IMR-90 (cell line): ENCODE measurements at regions not wholly inside any gene's neighbourhood (a gene's known extent, or its start where the extent isn't known, plus 50 kb on each side); places are given as distances from the start of the nearest gene placed in this dataset.

Experiments
- ATAC-seq: fragments of 200-7000 bp; cut with Tn5 transposase; 2 replicates; pipeline ENCODE4 v1.9.1; 2020; ENCODE audit warnings: low read depth, mild to moderate bottlenecking, moderate library complexity
- BruUV-seq: library from RNA; stranded (reverse); fragments of 400-500 nt; replicated peaks from 2 replicates; lab custom pipeline; 2021; lab: Mats Ljungman, UMichigan
- CTCF ChIA-PET: fragments of 300-600 bp; formaldehyde crosslinking; extraction: SDS; loops from one replicate; lab custom pipeline; 2021; ENCODE audit warnings: antibody characterized with exemption; lab: Yijun Ruan, JAX
- POLR2A ChIA-PET: fragments of 300-600 bp; sonication (Branson Sonifier 250); formaldehyde crosslinking; loops from one replicate; lab custom pipeline; 2022; ENCODE audit warnings: antibody characterized with exemption; ENCODE audit not compliant: unreplicated experiment; lab: Charles Lee
- DNase-seq: peaks from one replicate; pipeline ENCODE4 v3.0.0; 2013
- H2AFZ ChIP-seq: replicated peaks from 2 replicates; pipeline ENCODE3; 2013; ENCODE audit warnings: low read length, mild to moderate bottlenecking; ENCODE audit not compliant: poor library complexity
- H2AK5ac ChIP-seq: 2 replicates; pipeline ENCODE4 v1.6.1; 2013; ENCODE audit warnings: low read depth, low read length, inconsistent platforms
- H2AK9ac ChIP-seq: replicated peaks from 2 replicates; pipeline ENCODE3; 2013; ENCODE audit warnings: mild to moderate bottlenecking, low read depth, low read length, moderate library complexity; ENCODE audit not compliant: poor library complexity
- H2BK120ac ChIP-seq: 2 replicates; pipeline ENCODE4 v1.6.1; 2013; ENCODE audit warnings: low read depth, low read length, inconsistent platforms
- H2BK15ac ChIP-seq: 3 replicates; pipeline ENCODE4 v1.6.1; 2013; ENCODE audit warnings: low read depth, low read length, inconsistent platforms
- H2BK20ac ChIP-seq: 2 replicates; pipeline ENCODE4 v1.6.1; 2013; ENCODE audit warnings: low read depth, mild to moderate bottlenecking, inconsistent platforms, low read length, moderate library complexity
- H2BK5ac ChIP-seq: 2 replicates; pipeline ENCODE4 v1.6.1; 2013; ENCODE audit warnings: mild to moderate bottlenecking, low read depth, low read length, inconsistent platforms; ENCODE audit not compliant: poor library complexity, severe bottlenecking
- H3K14ac ChIP-seq: replicated peaks from 2 replicates; pipeline ENCODE4 v1.6.1; 2013; ENCODE audit warnings: low read depth, low read length, inconsistent platforms
- H3K18ac ChIP-seq: 2 replicates; pipeline ENCODE4 v1.6.1; 2013; ENCODE audit warnings: low read depth, low read length, control low read depth
- H3K23ac ChIP-seq: 2 replicates; pipeline ENCODE4 v1.6.1; 2013; ENCODE audit warnings: low read depth, low read length, inconsistent platforms
- H3K27ac ChIP-seq: 2 replicates; pipeline ENCODE4 v1.5.1; 2013; ENCODE audit warnings: mild to moderate bottlenecking, control low read depth, low read length; ENCODE audit not compliant: insufficient read depth
- H3K27me3 ChIP-seq: 2 replicates; pipeline ENCODE4 v1.6.1; 2013; ENCODE audit warnings: low read length; ENCODE audit not compliant: control insufficient read depth, insufficient read depth
- H3K36me3 ChIP-seq: 2 replicates; pipeline ENCODE4 v1.6.1; 2013; ENCODE audit warnings: low read length, mixed read lengths; ENCODE audit not compliant: control insufficient read depth, insufficient read depth
- H3K4ac ChIP-seq: 2 replicates; pipeline ENCODE4 v1.6.1; 2013; ENCODE audit warnings: low read depth, low read length, inconsistent platforms
- H3K4me1 ChIP-seq: 2 replicates; pipeline ENCODE4 v1.6.1; 2013; ENCODE audit warnings: low read length, mixed read lengths; ENCODE audit not compliant: control insufficient read depth, insufficient read depth
- H3K4me2 ChIP-seq: 2 replicates; pipeline ENCODE4 v1.6.1; 2013; ENCODE audit warnings: low read depth, mild to moderate bottlenecking, control low read depth, low read length, moderate library complexity
- H3K4me3 ChIP-seq: 2 replicates; pipeline ENCODE4 v1.5.1; 2013; ENCODE audit warnings: low read depth, mild to moderate bottlenecking, control low read depth, low read length, moderate library complexity; ENCODE audit not compliant: insufficient read depth
- H3K56ac ChIP-seq: 2 replicates; pipeline ENCODE4 v1.6.1; 2013; ENCODE audit warnings: low read length, inconsistent platforms; ENCODE audit not compliant: insufficient read depth; ENCODE audit errors: extremely low read depth
- H3K79me1 ChIP-seq, 2 experiments: 2 replicates each; pipeline ENCODE4 v1.6.1; 2013; ENCODE audit warnings: low read length in 2 of 2, inconsistent platforms in 1 of 2, low read depth in 1 of 2
- H3K9ac ChIP-seq: 2 replicates; pipeline ENCODE4 v1.6.1; 2013; ENCODE audit warnings: low read depth, low read length, control low read depth
- H3K9me1 ChIP-seq: 2 replicates; pipeline ENCODE4 v1.6.1; 2013; ENCODE audit warnings: low read length, inconsistent platforms; ENCODE audit not compliant: insufficient read depth
- H3K9me3 ChIP-seq: 2 replicates; pipeline ENCODE4 v1.6.1; 2013; ENCODE audit warnings: low read length; ENCODE audit not compliant: control insufficient read depth, insufficient read depth
- H4K20me1 ChIP-seq: 2 replicates; pipeline ENCODE4 v1.6.1; 2013; ENCODE audit warnings: low read length, inconsistent platforms; ENCODE audit not compliant: insufficient read depth
- H4K5ac ChIP-seq: 2 replicates; pipeline ENCODE4 v1.6.1; 2013; ENCODE audit warnings: mild to moderate bottlenecking, low read depth, low read length, control low read depth
- H4K8ac ChIP-seq, 2 experiments: 2 replicates each; pipeline ENCODE4 v1.6.1; 2013; ENCODE audit warnings: low read depth in 2 of 2, low read length in 2 of 2, control low read depth in 1 of 2, inconsistent platforms in 1 of 2
- H4K91ac ChIP-seq: 2 replicates; pipeline ENCODE4 v1.6.1; 2013; ENCODE audit warnings: low read depth, low read length, inconsistent platforms; ENCODE audit not compliant: insufficient read depth
- BHLHE40 ChIP-seq: fragments of 150-350 bp; IDR thresholded peaks from 2 replicates; pipeline ENCODE4 v1.6.1; 2016; ENCODE audit warnings: mild to moderate bottlenecking, low read depth, low read length
- CEBPB ChIP-seq: IDR thresholded peaks from 2 replicates; pipeline ENCODE4 v1.6.1; 2012; ENCODE audit warnings: low read depth, low read length, improper control_type of control experiment
- CHD1 ChIP-seq: IDR thresholded peaks from 2 replicates; pipeline ENCODE4 v1.6.1; 2012; ENCODE audit warnings: low read depth, low read length, improper control_type of control experiment
- FOS ChIP-seq: fragments of 150-350 bp; IDR thresholded peaks from 2 replicates; pipeline ENCODE4 v1.6.1; 2016; ENCODE audit warnings: low read depth, low read length
- MAFK ChIP-seq: IDR thresholded peaks from 2 replicates; pipeline ENCODE4 v1.6.1; 2012; ENCODE audit warnings: low read depth, low read length, improper control_type of control experiment
- MAZ ChIP-seq: IDR thresholded peaks from 2 replicates; pipeline ENCODE4 v1.6.1; 2012; ENCODE audit warnings: low read depth, mild to moderate bottlenecking, low read length, improper control_type of control experiment, moderate library complexity, borderline replicate concordance
- MXI1 ChIP-seq: IDR thresholded peaks from 2 replicates; pipeline ENCODE4 v1.6.1; 2012; ENCODE audit warnings: low read depth, mild to moderate bottlenecking, low read length, moderate library complexity, borderline replicate concordance
- NFE2L2 ChIP-seq: fragments of 150-350 bp; IDR thresholded peaks from 2 replicates; pipeline ENCODE4 v1.6.1; 2016; ENCODE audit warnings: low read depth, mild to moderate bottlenecking, low read length
- RAD21 ChIP-seq: IDR thresholded peaks from 2 replicates; pipeline ENCODE4 v1.6.1; 2012; ENCODE audit warnings: low read length, improper control_type of control experiment
- RCOR1 ChIP-seq: IDR thresholded peaks from 2 replicates; pipeline ENCODE4 v1.6.1; 2012; ENCODE audit warnings: mild to moderate bottlenecking, low read length, improper control_type of control experiment; ENCODE audit not compliant: insufficient replicate concordance
- RFX5 ChIP-seq: IDR thresholded peaks from 2 replicates; pipeline ENCODE4 v1.8.0; 2012; ENCODE audit warnings: low read depth, mild to moderate bottlenecking, low read length, moderate library complexity
- SMC3 ChIP-seq: fragments of 150-350 bp; IDR thresholded peaks from 2 replicates; pipeline ENCODE4 v1.6.1; 2016; ENCODE audit warnings: low read depth, mild to moderate bottlenecking, antibody characterized with exemption, low read length, moderate library complexity
- WGBS, 2 experiments: methylation state at CpG; one replicate each; pipeline versions ENCODE4 v1.1.5 to v1.1.7; 2013; ENCODE audit warnings: missing lambda C conversion rate in 2 of 2; ENCODE audit not compliant: insufficient read length in 1 of 2; ENCODE audit errors: extremely low coverage in 2 of 2; 5-methylcytosine and 5-hydroxymethylcytosine counted together
- dilution Hi-C: fragments of 300-500 bp; cut with HindIII; formaldehyde crosslinking; loops from one replicate; pipeline ENCODE4 v1.14.3; 2018; ENCODE audit warnings: low sequenced_read_pairs; ENCODE audit not compliant: unreplicated experiment
- in situ Hi-C: fragments of 300-500 bp; cut with MboI; formaldehyde crosslinking; loops from 3 replicates; pipeline ENCODE4 v1.14.3; 2019; ENCODE audit warnings: low sequenced_read_pairs, inconsistent platforms, mixed read lengths
- intact Hi-C: fragments of 100-400 bp; cut with micrococcal nuclease; formaldehyde crosslinking; loops from 2 replicates; pipeline ENCODE4 v1.10.0; 2022
- TF ChIP-seq, protein P1 (sequence below): conservative IDR thresholded peaks from 2 replicates; pipeline ENCODE4 v1.5.1; 2012; ENCODE audit warnings: mild to moderate bottlenecking, low read depth, low read length, improper control_type of control experiment
- TF ChIP-seq, protein P2 (sequence below): fragments of 150-350 bp; IDR thresholded peaks from 2 replicates; pipeline ENCODE4 v1.6.1; 2016; ENCODE audit warnings: low read depth, mild to moderate bottlenecking, low read length, moderate library complexity, borderline replicate concordance
- TF ChIP-seq, protein P3 (sequence below): fragments of 150-350 bp; IDR thresholded peaks from 2 replicates; pipeline ENCODE4 v1.6.1; 2017; ENCODE audit warnings: mild to moderate bottlenecking, antibody characterized with exemption, low read length, low read depth

DNA sequence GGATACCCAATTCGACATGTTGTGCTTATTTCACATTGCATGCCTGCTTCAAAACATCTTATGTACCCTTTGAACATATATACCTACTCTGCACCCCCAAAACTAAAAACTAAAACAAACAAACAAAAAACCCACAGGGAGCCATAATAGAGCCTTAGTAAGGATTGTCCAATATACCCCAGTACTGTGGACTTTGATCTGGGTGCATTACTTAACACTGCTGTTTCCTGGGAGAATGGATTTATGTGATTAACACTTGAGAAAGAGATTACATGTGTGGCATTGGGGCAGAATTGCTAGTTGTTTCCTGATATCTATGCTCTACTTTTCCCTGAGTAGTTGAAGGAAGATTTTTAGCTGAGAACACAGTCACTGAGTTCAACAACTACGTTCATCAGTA lies 583.4 kb upstream of the ROBO1 start:
- H3K9ac ChIP-seq: no peak overlapping the region
- no peak overlapping the region for H2BK120ac ChIP-seq
- H3K27ac ChIP-seq: no peak overlapping the region
- H3K9me3 ChIP-seq: no peaks in the 10 kb centered on the region
- H2BK15ac ChIP-seq: no peak overlapping the region
- no peak overlapping the region for H4K5ac ChIP-seq
- no peak overlapping the region for H2AK5ac ChIP-seq
- no peak overlapping the region for H2BK20ac ChIP-seq
- no peaks in the 10 kb centered on the region for H3K9me1 ChIP-seq
- H3K18ac ChIP-seq: no peak overlapping the region
- no peak overlapping the region for H3K23ac ChIP-seq
- H3K36me3 ChIP-seq: no peaks in the 10 kb centered on the region
- H4K8ac ChIP-seq: no peak overlapping the region
- H3K4me2 ChIP-seq: no peak overlapping the region
- intact Hi-C loops (no loop called here), dilution Hi-C loops (no loop called here), in situ Hi-C loops (no loop called here)
- no peak overlapping the region for H2AK9ac ChIP-seq
- H3K4me1 ChIP-seq: no peaks in the 10 kb centered on the region
- BruUV-seq: no TSS peak
- H2BK5ac ChIP-seq: no peak overlapping the region
- TF ChIP-seq RFX5: no peak
- TF ChIP-seq, protein P1, sequence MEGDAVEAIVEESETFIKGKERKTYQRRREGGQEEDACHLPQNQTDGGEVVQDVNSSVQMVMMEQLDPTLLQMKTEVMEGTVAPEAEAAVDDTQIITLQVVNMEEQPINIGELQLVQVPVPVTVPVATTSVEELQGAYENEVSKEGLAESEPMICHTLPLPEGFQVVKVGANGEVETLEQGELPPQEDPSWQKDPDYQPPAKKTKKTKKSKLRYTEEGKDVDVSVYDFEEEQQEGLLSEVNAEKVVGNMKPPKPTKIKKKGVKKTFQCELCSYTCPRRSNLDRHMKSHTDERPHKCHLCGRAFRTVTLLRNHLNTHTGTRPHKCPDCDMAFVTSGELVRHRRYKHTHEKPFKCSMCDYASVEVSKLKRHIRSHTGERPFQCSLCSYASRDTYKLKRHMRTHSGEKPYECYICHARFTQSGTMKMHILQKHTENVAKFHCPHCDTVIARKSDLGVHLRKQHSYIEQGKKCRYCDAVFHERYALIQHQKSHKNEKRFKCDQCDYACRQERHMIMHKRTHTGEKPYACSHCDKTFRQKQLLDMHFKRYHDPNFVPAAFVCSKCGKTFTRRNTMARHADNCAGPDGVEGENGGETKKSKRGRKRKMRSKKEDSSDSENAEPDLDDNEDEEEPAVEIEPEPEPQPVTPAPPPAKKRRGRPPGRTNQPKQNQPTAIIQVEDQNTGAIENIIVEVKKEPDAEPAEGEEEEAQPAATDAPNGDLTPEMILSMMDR: no peak
- TF ChIP-seq RCOR1: no peak
- no peak for TF ChIP-seq MXI1
- TF ChIP-seq SMC3: no peak
- no peak for TF ChIP-seq CEBPB
- TF ChIP-seq, protein P2, sequence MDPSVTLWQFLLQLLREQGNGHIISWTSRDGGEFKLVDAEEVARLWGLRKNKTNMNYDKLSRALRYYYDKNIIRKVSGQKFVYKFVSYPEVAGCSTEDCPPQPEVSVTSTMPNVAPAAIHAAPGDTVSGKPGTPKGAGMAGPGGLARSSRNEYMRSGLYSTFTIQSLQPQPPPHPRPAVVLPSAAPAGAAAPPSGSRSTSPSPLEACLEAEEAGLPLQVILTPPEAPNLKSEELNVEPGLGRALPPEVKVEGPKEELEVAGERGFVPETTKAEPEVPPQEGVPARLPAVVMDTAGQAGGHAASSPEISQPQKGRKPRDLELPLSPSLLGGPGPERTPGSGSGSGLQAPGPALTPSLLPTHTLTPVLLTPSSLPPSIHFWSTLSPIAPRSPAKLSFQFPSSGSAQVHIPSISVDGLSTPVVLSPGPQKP: no peak
- no peak for TF ChIP-seq NFE2L2
- TF ChIP-seq FOS: no peak
- no peak for TF ChIP-seq MAFK
- TF ChIP-seq BHLHE40: no peak
- no peak for TF ChIP-seq CHD1
- no peak for TF ChIP-seq RAD21
- TF ChIP-seq, protein P3, sequence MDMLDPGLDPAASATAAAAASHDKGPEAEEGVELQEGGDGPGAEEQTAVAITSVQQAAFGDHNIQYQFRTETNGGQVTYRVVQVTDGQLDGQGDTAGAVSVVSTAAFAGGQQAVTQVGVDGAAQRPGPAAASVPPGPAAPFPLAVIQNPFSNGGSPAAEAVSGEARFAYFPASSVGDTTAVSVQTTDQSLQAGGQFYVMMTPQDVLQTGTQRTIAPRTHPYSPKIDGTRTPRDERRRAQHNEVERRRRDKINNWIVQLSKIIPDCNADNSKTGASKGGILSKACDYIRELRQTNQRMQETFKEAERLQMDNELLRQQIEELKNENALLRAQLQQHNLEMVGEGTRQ: no peak
- TF ChIP-seq MAZ: no peak
- H3K27me3 ChIP-seq: no peaks in the 10 kb centered on the region
- no peak overlapping the region for H3K4me3 ChIP-seq
- H3K14ac ChIP-seq: no peak overlapping the region
- H4K20me1 ChIP-seq: no peaks in the 10 kb centered on the region
- whole genome bisulfite sequencing, 2 experiments: no CpG with 5 or more reads among the region's 2 CpGs
- ATAC-seq (no peak), DNase-seq (no peak)
- no peak overlapping the region for H4K91ac ChIP-seq
- no peak overlapping the region for H3K56ac ChIP-seq
- ChIA-PET CTCF (no interaction called here), POLR2A (no interaction called here)
- H3K4ac ChIP-seq: no peak overlapping the region
- H3K79me1 ChIP-seq: no peaks in the 10 kb centered on the region
- no peak overlapping the region for H2AFZ ChIP-seq
